ENCODE measurements at regions not wholly inside any gene's neighbourhood (a gene's known extent, or its start where the extent isn't known, plus 50 kb on each side); places are given as distances from the start of the nearest gene placed in this dataset.

GRCh38 chr4:123807866-123808265 lies 411.3 kb downstream of the SPRY1 start:
- DNase-seq (ENCODE audit: low read depth in 2 of 2): no peak

- DNase-seq (ENCODE audit: low read depth in 2 of 2): no peak
These were observed 413.3 kb downstream of the SPRY1 start for GRCh38 chr4:123809864-123810263.

- DNase-seq (ENCODE audit: low read depth in 2 of 2): no peak
These were observed 415.4 kb downstream of the SPRY1 start for GRCh38 chr4:123812066-123812390.

GRCh38 chr4:123813901-123814300 lies 417.3 kb downstream of the SPRY1 start:
- DNase-seq (ENCODE audit: low read depth in 2 of 2): no peak

GRCh38 chr4:123816462-123816861 lies 419.9 kb downstream of the SPRY1 start:
- DNase-seq (ENCODE audit: low read depth in 2 of 2): no peak

- DNase-seq (ENCODE audit: low read depth in 2 of 2): no peak
These were observed 420.6 kb downstream of the SPRY1 start for GRCh38 chr4:123817025-123817688.

- DNase-seq (ENCODE audit: low read depth in 2 of 2): no peak
These were observed 422.9 kb downstream of the SPRY1 start for GRCh38 chr4:123819362-123820035.

- no peak for DNase-seq (ENCODE audit: low read depth in 2 of 2)
These were observed 425.3 kb downstream of the SPRY1 start for GRCh38 chr4:123821861-123822260.

GRCh38 chr4:123822353-123822752 lies 425.8 kb downstream of the SPRY1 start:
- DNase-seq (ENCODE audit: low read depth in 2 of 2): no peak

- no peak for DNase-seq (ENCODE audit: low read depth in 2 of 2)
These were observed 426.6 kb downstream of the SPRY1 start for GRCh38 chr4:123823244-123823643.

GRCh38 chr4:123824524-123824923 lies 427.9 kb downstream of the SPRY1 start:
- no peak for DNase-seq (ENCODE audit: low read depth in 2 of 2)

GRCh38 chr4:123825596-123826291 lies 429.1 kb downstream of the SPRY1 start:
- DNase-seq (ENCODE audit: low read depth in 2 of 2): no peak

GRCh38 chr4:123826896-123827295 lies 430.3 kb downstream of the SPRY1 start:
- DNase-seq (ENCODE audit: low read depth in 2 of 2): no peak

GRCh38 chr4:123827511-123827910 lies 430.9 kb downstream of the SPRY1 start:
- DNase-seq (ENCODE audit: low read depth in 2 of 2): no peak

GRCh38 chr4:123830930-123831329 lies 434.3 kb downstream of the SPRY1 start:
- DNase-seq (ENCODE audit: low read depth in 2 of 2): no peak

- DNase-seq (ENCODE audit: low read depth in 2 of 2): no peak
These were observed 435.8 kb downstream of the SPRY1 start for GRCh38 chr4:123832173-123833026.

- no peak for DNase-seq (ENCODE audit: low read depth in 2 of 2)
These were observed 436.6 kb downstream of the SPRY1 start for GRCh38 chr4:123833171-123833643.

GRCh38 chr4:123835831-123836590 lies 439.4 kb downstream of the SPRY1 start:
- no peak for DNase-seq (ENCODE audit: low read depth in 2 of 2)

- no peak for DNase-seq (ENCODE audit: low read depth in 2 of 2)
These were observed 440.4 kb downstream of the SPRY1 start for GRCh38 chr4:123836851-123837595.

- no peak for DNase-seq (ENCODE audit: low read depth in 2 of 2)
These were observed 441.9 kb downstream of the SPRY1 start for GRCh38 chr4:123838474-123838873.

- no peak for DNase-seq (ENCODE audit: low read depth in 2 of 2)
These were observed 443.6 kb downstream of the SPRY1 start for GRCh38 chr4:123840197-123840596.
